ENCODE measurements at regions not wholly inside any gene's neighbourhood (a gene's known extent, or its start where the extent isn't known, plus 50 kb on each side); places are given as distances from the start of the nearest gene placed in this dataset.

DNA sequence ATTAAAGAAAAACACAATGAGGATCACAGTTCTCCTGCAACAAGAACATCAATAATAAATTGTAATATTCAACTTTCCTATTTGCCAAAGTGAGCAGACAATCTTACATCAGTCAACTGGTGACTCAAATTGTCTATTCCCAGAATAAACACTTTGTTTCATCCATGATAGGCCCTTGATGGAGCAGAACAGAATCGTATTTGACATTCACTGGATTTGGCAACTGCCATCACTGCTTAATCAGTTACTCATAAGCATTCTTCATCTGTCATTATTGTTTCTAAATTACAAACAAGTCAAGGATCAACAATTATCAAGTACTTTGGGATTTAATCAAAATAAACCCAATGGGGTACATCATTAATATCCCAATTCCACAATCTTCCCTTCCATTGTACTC is 398.4 kb downstream of the GABRG2 start:
- DNase-seq (ENCODE audit: low read depth) = no peak
- no peak overlapping the region for H3K4me3 ChIP-seq (ENCODE audit: low read length)
- TF ChIP-seq, protein P1, sequence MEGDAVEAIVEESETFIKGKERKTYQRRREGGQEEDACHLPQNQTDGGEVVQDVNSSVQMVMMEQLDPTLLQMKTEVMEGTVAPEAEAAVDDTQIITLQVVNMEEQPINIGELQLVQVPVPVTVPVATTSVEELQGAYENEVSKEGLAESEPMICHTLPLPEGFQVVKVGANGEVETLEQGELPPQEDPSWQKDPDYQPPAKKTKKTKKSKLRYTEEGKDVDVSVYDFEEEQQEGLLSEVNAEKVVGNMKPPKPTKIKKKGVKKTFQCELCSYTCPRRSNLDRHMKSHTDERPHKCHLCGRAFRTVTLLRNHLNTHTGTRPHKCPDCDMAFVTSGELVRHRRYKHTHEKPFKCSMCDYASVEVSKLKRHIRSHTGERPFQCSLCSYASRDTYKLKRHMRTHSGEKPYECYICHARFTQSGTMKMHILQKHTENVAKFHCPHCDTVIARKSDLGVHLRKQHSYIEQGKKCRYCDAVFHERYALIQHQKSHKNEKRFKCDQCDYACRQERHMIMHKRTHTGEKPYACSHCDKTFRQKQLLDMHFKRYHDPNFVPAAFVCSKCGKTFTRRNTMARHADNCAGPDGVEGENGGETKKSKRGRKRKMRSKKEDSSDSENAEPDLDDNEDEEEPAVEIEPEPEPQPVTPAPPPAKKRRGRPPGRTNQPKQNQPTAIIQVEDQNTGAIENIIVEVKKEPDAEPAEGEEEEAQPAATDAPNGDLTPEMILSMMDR (IDR thresholded peaks at IDR 0.05; ENCODE audit: insufficient read depth, low read depth, low read length, missing control alignments) = no peak

DNA sequence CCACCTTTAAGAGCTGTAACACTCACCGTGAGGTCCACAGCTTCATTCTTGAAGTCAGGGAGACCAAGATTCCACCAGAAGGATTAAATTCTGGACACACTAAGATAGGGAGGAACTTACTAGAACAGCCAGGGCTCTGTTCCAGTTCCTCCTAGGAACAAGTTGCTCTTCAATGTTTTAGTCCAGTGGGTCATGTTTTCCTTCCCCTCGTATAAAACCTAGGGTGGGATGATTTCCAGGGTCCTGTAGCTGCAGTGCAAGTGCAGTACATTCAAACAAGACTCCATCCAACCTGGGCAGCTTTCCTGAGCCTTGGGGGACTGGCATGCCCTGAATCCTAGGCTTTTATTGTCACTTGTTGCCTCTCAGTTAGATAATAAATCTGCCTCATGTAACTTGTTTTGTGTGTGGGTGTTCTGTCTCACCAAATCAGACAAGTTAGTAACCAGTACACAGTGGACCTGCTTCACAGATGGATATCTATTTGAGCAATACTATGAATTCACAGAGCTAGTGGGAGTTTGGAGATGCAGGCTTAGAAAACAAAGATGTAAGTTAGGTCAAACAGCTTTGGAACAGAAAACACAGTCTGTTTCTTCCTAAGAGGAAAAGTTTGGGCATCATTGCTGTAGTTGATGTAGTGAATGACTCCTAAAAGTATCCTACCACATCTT is 405.6 kb downstream of the GABRG2 start:
- TF ChIP-seq, protein P1 (IDR thresholded peaks at IDR 0.05; ENCODE audit: insufficient read depth, low read depth, low read length, missing control alignments) = no peak
- H3K4me3 ChIP-seq (ENCODE audit: low read length) = no peak overlapping the region
- DNase-seq (ENCODE audit: low read depth) = no peak

DNA sequence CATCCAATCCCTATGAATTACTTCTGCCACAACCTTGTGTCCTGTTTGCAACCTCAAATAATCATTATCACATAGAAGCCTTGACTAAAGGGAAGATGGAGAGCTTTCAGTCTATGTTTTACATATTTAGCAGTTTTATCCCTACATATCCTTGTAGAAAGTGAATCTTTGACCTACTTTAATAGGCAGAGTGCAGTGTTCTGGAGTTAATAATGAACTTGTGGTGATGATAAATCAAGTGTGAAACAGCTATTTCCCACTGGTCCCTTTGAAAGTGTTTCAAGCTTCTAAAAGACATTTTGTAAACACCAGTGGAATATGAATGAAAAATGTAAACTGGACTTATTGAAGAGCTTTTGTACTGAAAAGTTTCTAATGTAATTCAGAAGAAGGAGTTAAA is 406.7 kb downstream of the GABRG2 start:
- TF ChIP-seq, protein P1 (IDR thresholded peaks at IDR 0.05; ENCODE audit: insufficient read depth, low read depth, low read length, missing control alignments) = no peak
- H3K4me3 ChIP-seq (ENCODE audit: low read length) = no peak overlapping the region
- DNase-seq (ENCODE audit: low read depth) = no peak

DNA sequence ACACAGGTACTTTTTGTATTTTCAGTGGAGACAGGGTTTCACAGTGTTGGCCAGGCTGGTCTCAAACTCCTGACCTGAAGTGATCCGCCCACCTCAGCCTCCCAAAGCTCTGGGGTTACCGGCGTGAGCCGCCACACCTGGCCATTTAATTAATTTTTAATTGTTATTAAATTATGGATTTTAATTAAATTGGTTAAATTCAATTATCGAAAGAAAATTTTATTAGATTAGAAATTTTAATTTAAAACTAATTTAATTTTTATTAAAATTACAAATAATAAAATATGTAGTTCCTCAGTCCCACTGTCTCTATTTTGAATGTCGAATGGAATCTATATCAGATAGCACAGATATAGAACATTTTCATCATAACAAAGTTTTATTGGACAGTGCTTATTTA is 416.5 kb downstream of the GABRG2 start:
- no peak overlapping the region for H3K4me3 ChIP-seq (ENCODE audit: low read length)
- no peak for DNase-seq (ENCODE audit: low read depth)
- TF ChIP-seq, protein P1 (IDR thresholded peaks at IDR 0.05; ENCODE audit: insufficient read depth, low read depth, low read length, missing control alignments) = no peak

DNA sequence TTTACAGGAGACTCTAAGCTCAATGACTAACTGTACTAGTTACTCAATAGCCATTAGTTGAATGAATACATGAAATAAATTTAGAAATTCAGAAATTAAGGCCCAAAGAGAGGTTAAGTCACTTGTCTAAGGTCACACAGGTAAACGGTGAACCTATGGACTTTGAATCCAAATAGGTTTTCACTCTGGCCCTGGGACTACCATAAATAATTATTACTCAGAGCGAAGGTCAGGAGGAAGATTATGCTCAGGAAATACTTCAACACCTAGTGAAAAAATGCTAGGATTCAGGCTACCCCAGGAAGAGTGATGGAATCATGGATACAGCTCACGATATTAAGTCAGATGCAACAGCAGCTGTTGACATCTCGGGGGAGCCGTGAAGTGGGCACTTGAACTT is 417.4 kb downstream of the GABRG2 start:
- DNase-seq (ENCODE audit: low read depth) = peak; percentile 7
- H3K4me3 ChIP-seq (ENCODE audit: low read length) = no peak overlapping the region
- TF ChIP-seq, protein P1 (IDR thresholded peaks at IDR 0.05; ENCODE audit: insufficient read depth, low read depth, low read length, missing control alignments) = no peak

DNA sequence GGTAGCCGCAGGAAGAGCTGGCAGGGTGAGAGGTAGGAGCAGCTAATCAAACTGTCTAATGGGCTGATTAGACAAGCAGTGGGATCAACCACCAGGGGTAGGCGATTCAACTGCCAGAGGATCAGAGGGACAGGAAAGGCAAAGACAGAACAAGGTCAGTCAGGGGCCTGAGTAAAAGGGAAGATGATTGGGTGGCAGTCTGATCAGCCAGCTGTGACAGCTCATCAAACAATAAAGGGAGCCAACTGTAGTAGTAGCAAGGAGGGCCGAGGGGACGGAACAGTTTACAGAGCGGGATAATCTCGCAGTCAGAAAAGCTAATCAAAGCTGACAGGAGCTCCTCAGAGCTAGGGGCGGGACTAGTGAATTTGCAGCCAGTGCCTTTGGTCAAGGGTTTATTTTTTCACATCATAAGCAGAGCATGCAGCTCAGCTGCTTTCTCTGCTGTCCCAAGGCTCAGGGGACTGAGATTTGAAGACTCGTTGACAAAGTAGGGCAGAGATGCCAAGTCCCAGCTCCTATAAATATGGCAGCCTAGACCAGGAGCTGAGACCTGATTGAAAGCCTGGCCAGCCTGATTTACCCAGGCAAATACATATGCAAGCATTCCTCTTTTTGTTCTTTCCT is 418.2 kb downstream of the GABRG2 start:
- TF ChIP-seq, protein P1 (IDR thresholded peaks at IDR 0.05; ENCODE audit: insufficient read depth, low read depth, low read length, missing control alignments) = no peak
- H3K4me3 ChIP-seq (ENCODE audit: low read length) = no peak overlapping the region
- DNase-seq (ENCODE audit: low read depth) = no peak

Measured in epithelial cell of esophagus (primary cell).